A549 (cell line): ENCODE measurements at regions not wholly inside any gene's neighbourhood (a gene's known extent, or its start where the extent isn't known, plus 50 kb on each side); places are given as distances from the start of the nearest gene placed in this dataset.

ENCODE experiments used
- ATAC-seq, 2 experiments: fragments of 200-7000 bp in 1 of 2; fragments of >200 bp in 1 of 2; cut with Nextera tagmentation in 1 of 2; cut with Tn5 transposase in 1 of 2; 3 replicates each; pipeline versions ENCODE4 v1.8.0 to v1.9.1; 2018 to 2020; ENCODE audit warnings: mild to moderate bottlenecking in 1 of 2, moderate library complexity in 1 of 2
- CTCF ChIA-PET: fragments of 300-600 bp; sonication (Branson Sonifier 250); formaldehyde crosslinking; extraction: SDS; loops from one replicate; lab custom pipeline; 2021; ENCODE audit warnings: antibody characterized with exemption, inconsistent platforms; lab: Yijun Ruan, JAX
- POLR2A ChIA-PET: fragments of 350-600 bp; formaldehyde crosslinking; extraction: SDS; loops from one replicate; lab custom pipeline; 2021; ENCODE audit warnings: antibody characterized with exemption, inconsistent platforms; lab: Yijun Ruan, JAX
- DNase-seq, 2 experiments: peaks; one replicate each; pipeline versions ENCODE4 v3.0.0 to v3.0.0-alpha.2; 2011 to 2016; ENCODE audit warnings: low read depth in 1 of 2, low spot score in 1 of 2
- FAIRE-seq: peaks from 2 replicates; lab custom pipeline; 2011; peaks lifted over from hg19 to GRCh38; lab: Jason Lieb, UNC
- H3K27ac ChIP-seq, 2 experiments: fragments of >200 bp; sonication (Bioruptor Twin); formaldehyde crosslinking; 3 replicates each; pipeline ENCODE4 v1.5.1; 2016 to 2017
- H3K4me1 ChIP-seq: fragments of >200 bp; sonication (Bioruptor Twin); formaldehyde crosslinking; 3 replicates; pipeline ENCODE4 v1.6.1; 2016
- H3K4me2 ChIP-seq: fragments of >200 bp; sonication (Bioruptor Twin); formaldehyde crosslinking; 3 replicates; pipeline ENCODE4 v1.6.1; 2016
- H3K4me3 ChIP-seq: fragments of >200 bp; sonication (Bioruptor Twin); formaldehyde crosslinking; 3 replicates; pipeline ENCODE4 v1.5.1; 2016
- H3K9me3 ChIP-seq: fragments of >200 bp; sonication (Bioruptor Twin); formaldehyde crosslinking; 3 replicates; pipeline ENCODE4 v1.6.1; 2016
- BHLHE40 ChIP-seq: IDR thresholded peaks from 2 replicates; pipeline ENCODE4 v1.6.1; 2012; ENCODE audit warnings: low read depth, low read length, inconsistent platforms
- CEBPB ChIP-seq, 2 experiments: fragments of >200 bp in 1 of 2; sonication (Bioruptor Twin) in 1 of 2; formaldehyde crosslinking in 1 of 2; IDR thresholded peaks; 2 replicates each; pipeline ENCODE4 v1.6.1; 2012 to 2016
- CHD4 ChIP-seq: fragments of 200-600 bp; sonication (generic); IDR thresholded peaks from 2 replicates; pipeline ENCODE4 v1.6.1; 2016; ENCODE audit warnings: antibody characterized with exemption, mild to moderate bottlenecking, borderline replicate concordance
- ESRRA ChIP-seq: fragments of 150-350 bp; IDR thresholded peaks from 2 replicates; pipeline ENCODE4 v1.6.1; 2014; ENCODE audit warnings: mild to moderate bottlenecking, low read length, borderline replicate concordance
- FOSL2 ChIP-seq, 2 experiments: fragments of 450-650 bp in 1 of 2; fragments of >200 bp in 1 of 2; sonication (Bioruptor Twin) in 1 of 2; formaldehyde crosslinking; IDR thresholded peaks; 2 replicates each; pipeline versions ENCODE4 v1.5.0 to v1.6.1; 2016 to 2020; ENCODE audit warnings: mild to moderate bottlenecking in 1 of 2, moderate library complexity in 1 of 2
- FOXS1 ChIP-seq: fragments of 250-450 bp; sonication (Bioruptor Pico); IDR thresholded peaks from 2 replicates; pipeline ENCODE4 v1.5.0; 2020; ENCODE audit warnings: mild to moderate bottlenecking, moderate library complexity
- HOXB13 ChIP-seq: fragments of 250-450 bp; sonication (Bioruptor Pico); IDR thresholded peaks from 2 replicates; pipeline ENCODE4 v1.5.0; 2020; ENCODE audit warnings: low read depth, mild to moderate bottlenecking, moderate library complexity
- HOXB5 ChIP-seq: fragments of 250-450 bp; sonication (Bioruptor Pico); IDR thresholded peaks from 2 replicates; pipeline ENCODE4 v1.5.0; 2020; ENCODE audit warnings: mild to moderate bottlenecking, moderate library complexity
- JUN ChIP-seq, 2 experiments: fragments of >200 bp; sonication (Bioruptor Twin); formaldehyde crosslinking; IDR thresholded peaks; 2 replicates in 1 of 2; 3 replicates in 1 of 2; pipeline ENCODE4 v1.6.1; 2016 to 2017
- KDM1A ChIP-seq: fragments of 200-600 bp; sonication (generic); IDR thresholded peaks from 2 replicates; pipeline ENCODE4 v1.6.1; 2016; ENCODE audit warnings: low read depth, mild to moderate bottlenecking
- MAZ ChIP-seq: fragments of 150-350 bp; IDR thresholded peaks from 2 replicates; pipeline ENCODE4 v1.6.1; 2014; ENCODE audit warnings: antibody characterized with exemption, low read depth, low read length, borderline replicate concordance
- MYC ChIP-seq: IDR thresholded peaks from 2 replicates; pipeline ENCODE4 v1.6.1; 2012; ENCODE audit warnings: mild to moderate bottlenecking, inconsistent platforms, low read length, improper control_type of control experiment, borderline replicate concordance
- NFE2L2 ChIP-seq: fragments of 150-350 bp; conservative IDR thresholded peaks from 2 replicates; pipeline ENCODE4 v1.6.1; 2014; ENCODE audit warnings: low read length
- NR3C1 ChIP-seq: fragments of >200 bp; sonication (Bioruptor Twin); formaldehyde crosslinking; IDR thresholded peaks from 3 replicates; pipeline ENCODE4 v1.6.1; 2017
- PHF8 ChIP-seq: fragments of 200-600 bp; sonication (generic); IDR thresholded peaks from 2 replicates; pipeline ENCODE4 v1.6.1; 2016; ENCODE audit warnings: low read depth, mild to moderate bottlenecking, antibody characterized with exemption, moderate library complexity, borderline replicate concordance
- POLR2A ChIP-seq: IDR thresholded peaks from 2 replicates; pipeline ENCODE4 v1.6.1; 2012; ENCODE audit warnings: mild to moderate bottlenecking, low read length
- RAD21 ChIP-seq, 2 experiments: fragments of >200 bp in 1 of 2; sonication (Bioruptor Twin) in 1 of 2; formaldehyde crosslinking in 1 of 2; IDR thresholded peaks in 1 of 2; conservative IDR thresholded peaks in 1 of 2; 2 replicates in 1 of 2; 3 replicates in 1 of 2; pipeline ENCODE4 v1.6.1; 2012 to 2018; ENCODE audit warnings: inconsistent platforms in 1 of 2
- RARB ChIP-seq: fragments of 250-450 bp; sonication (Bioruptor Pico); IDR thresholded peaks from 2 replicates; pipeline ENCODE4 v1.8.0; 2021; ENCODE audit warnings: mild to moderate bottlenecking, moderate library complexity
- RFX5 ChIP-seq: fragments of 450-650 bp; IDR thresholded peaks from 2 replicates; pipeline ENCODE4 v1.7.1; 2014; ENCODE audit warnings: antibody characterized with exemption, mild to moderate bottlenecking, moderate library complexity
- SREBF2 ChIP-seq: fragments of 450-650 bp; IDR thresholded peaks from 2 replicates; pipeline ENCODE4 v1.6.1; 2014; ENCODE audit warnings: mild to moderate bottlenecking, moderate library complexity
- TFCP2L1 ChIP-seq: fragments of 250-450 bp; sonication (Bioruptor Pico); IDR thresholded peaks from 2 replicates; pipeline ENCODE4 v1.5.0; 2021; ENCODE audit warnings: mild to moderate bottlenecking
- TP53 ChIP-seq: fragments of 250-450 bp; sonication (Bioruptor Pico); IDR thresholded peaks from 2 replicates; pipeline ENCODE4 v1.5.0; 2021; ENCODE audit warnings: mild to moderate bottlenecking, moderate library complexity
- ZNF302 ChIP-seq: fragments of 250-450 bp; sonication (Bioruptor Pico); IDR thresholded peaks from 2 replicates; pipeline ENCODE4 v1.9.0; 2021; ENCODE audit warnings: inconsistent platforms, mild to moderate bottlenecking, moderate library complexity
- WGBS: methylation state at CpG from one replicate; pipeline ENCODE4 v1.1.6; 2017; ENCODE audit errors: missing lambda C conversion rate; 5-methylcytosine and 5-hydroxymethylcytosine counted together
- TF ChIP-seq, protein P1 (sequence below): fragments of 450-650 bp; IDR thresholded peaks from 2 replicates; pipeline ENCODE4 v1.6.1; 2014; ENCODE audit warnings: antibody characterized with exemption
- TF ChIP-seq, protein P2 (sequence below): fragments of 150-350 bp; IDR thresholded peaks from 2 replicates; pipeline ENCODE4 v1.6.1; 2014; ENCODE audit warnings: low read depth, mild to moderate bottlenecking, low read length
- TF ChIP-seq, protein P3 (sequence below): fragments of 200-600 bp; sonication (generic); IDR thresholded peaks from 2 replicates; pipeline ENCODE4 v1.6.1; 2016; ENCODE audit warnings: antibody characterized with exemption, mild to moderate bottlenecking, moderate library complexity
- TF ChIP-seq, protein P4 (sequence below): fragments of 250-450 bp; sonication (Bioruptor Pico); IDR thresholded peaks from 2 replicates; pipeline ENCODE4 v1.5.0; 2021; ENCODE audit warnings: mild to moderate bottlenecking, moderate library complexity, borderline replicate concordance

DNA sequence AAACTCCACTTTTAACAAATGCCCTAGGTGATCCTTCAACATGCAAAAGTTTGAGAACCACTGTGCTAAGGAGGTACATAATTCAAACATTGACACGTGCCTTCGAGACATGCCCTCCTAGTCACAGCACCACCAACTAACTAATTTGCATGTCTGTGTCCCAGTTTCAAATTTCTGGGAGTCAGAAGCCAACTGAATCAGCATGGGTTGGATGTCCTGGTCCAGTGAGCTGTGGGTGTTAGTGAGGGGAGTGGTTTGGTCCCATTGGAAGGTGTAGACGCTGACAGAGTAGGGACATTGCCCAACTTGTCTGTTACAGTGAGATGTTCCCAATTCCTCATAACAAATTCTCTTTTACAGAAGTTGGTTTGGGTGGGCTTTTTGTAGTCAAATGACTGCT is 67.3 kb upstream of the ADPGK start:
- no peak overlapping the region for H3K27ac ChIP-seq
- 31% methylated on average over 3 of the region's 3 CpGs for WGBS
- no peak overlapping the region for H3K4me2 ChIP-seq
- H3K4me1 ChIP-seq = no peaks in the 10 kb centered on the region
- no peak for TF ChIP-seq FOXS1 (CRISPR knock-in tag)
- TF ChIP-seq RFX5 = no peak
- no peak for TF ChIP-seq BHLHE40
- TF ChIP-seq ESRRA = no peak
- TF ChIP-seq PHF8 = no peak
- TF ChIP-seq KDM1A = no peak
- TF ChIP-seq TFCP2L1 (CRISPR knock-in tag) = no peak
- TF ChIP-seq, protein P1, sequence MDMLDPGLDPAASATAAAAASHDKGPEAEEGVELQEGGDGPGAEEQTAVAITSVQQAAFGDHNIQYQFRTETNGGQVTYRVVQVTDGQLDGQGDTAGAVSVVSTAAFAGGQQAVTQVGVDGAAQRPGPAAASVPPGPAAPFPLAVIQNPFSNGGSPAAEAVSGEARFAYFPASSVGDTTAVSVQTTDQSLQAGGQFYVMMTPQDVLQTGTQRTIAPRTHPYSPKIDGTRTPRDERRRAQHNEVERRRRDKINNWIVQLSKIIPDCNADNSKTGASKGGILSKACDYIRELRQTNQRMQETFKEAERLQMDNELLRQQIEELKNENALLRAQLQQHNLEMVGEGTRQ = no peak
- no peak for TF ChIP-seq TP53
- TF ChIP-seq, protein P2, sequence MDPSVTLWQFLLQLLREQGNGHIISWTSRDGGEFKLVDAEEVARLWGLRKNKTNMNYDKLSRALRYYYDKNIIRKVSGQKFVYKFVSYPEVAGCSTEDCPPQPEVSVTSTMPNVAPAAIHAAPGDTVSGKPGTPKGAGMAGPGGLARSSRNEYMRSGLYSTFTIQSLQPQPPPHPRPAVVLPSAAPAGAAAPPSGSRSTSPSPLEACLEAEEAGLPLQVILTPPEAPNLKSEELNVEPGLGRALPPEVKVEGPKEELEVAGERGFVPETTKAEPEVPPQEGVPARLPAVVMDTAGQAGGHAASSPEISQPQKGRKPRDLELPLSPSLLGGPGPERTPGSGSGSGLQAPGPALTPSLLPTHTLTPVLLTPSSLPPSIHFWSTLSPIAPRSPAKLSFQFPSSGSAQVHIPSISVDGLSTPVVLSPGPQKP = no peak
- TF ChIP-seq JUN (IDR thresholded peaks at IDR 0.05) = no peak
- no peak for TF ChIP-seq HOXB13
- TF ChIP-seq, protein P3, sequence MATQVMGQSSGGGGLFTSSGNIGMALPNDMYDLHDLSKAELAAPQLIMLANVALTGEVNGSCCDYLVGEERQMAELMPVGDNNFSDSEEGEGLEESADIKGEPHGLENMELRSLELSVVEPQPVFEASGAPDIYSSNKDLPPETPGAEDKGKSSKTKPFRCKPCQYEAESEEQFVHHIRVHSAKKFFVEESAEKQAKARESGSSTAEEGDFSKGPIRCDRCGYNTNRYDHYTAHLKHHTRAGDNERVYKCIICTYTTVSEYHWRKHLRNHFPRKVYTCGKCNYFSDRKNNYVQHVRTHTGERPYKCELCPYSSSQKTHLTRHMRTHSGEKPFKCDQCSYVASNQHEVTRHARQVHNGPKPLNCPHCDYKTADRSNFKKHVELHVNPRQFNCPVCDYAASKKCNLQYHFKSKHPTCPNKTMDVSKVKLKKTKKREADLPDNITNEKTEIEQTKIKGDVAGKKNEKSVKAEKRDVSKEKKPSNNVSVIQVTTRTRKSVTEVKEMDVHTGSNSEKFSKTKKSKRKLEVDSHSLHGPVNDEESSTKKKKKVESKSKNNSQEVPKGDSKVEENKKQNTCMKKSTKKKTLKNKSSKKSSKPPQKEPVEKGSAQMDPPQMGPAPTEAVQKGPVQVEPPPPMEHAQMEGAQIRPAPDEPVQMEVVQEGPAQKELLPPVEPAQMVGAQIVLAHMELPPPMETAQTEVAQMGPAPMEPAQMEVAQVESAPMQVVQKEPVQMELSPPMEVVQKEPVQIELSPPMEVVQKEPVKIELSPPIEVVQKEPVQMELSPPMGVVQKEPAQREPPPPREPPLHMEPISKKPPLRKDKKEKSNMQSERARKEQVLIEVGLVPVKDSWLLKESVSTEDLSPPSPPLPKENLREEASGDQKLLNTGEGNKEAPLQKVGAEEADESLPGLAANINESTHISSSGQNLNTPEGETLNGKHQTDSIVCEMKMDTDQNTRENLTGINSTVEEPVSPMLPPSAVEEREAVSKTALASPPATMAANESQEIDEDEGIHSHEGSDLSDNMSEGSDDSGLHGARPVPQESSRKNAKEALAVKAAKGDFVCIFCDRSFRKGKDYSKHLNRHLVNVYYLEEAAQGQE = no peak
- TF ChIP-seq, protein P4, sequence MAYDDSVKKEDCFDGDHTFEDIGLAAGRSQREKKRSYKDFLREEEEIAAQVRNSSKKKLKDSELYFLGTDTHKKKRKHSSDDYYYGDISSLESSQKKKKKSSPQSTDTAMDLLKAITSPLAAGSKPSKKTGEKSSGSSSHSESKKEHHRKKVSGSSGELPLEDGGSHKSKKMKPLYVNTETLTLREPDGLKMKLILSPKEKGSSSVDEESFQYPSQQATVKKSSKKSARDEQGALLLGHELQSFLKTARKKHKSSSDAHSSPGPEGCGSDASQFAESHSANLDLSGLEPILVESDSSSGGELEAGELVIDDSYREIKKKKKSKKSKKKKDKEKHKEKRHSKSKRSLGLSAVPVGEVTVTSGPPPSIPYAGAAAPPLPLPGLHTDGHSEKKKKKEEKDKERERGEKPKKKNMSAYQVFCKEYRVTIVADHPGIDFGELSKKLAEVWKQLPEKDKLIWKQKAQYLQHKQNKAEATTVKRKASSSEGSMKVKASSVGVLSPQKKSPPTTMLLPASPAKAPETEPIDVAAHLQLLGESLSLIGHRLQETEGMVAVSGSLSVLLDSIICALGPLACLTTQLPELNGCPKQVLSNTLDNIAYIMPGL (CRISPR knock-in tag) = no peak
- no peak for TF ChIP-seq POLR2A
- TF ChIP-seq NFE2L2 = no peak
- TF ChIP-seq ZNF302 (CRISPR knock-in tag) = no peak
- no peak for TF ChIP-seq SREBF2
- DNase-seq = no peak
- ChIA-PET CTCF (interaction anchor here (0.9 to 1.1 kb wide), 2 partner anchors 17 to 29 kb away, joined by 3 read pairs; no protein-coding TSS in a partner anchor), POLR2A (no interaction called here)
- FAIRE-seq = no peak
- ATAC-seq = no peak
- H3K4me3 ChIP-seq = no peak overlapping the region
- H3K9me3 ChIP-seq = no peaks in the 10 kb centered on the region

DNA sequence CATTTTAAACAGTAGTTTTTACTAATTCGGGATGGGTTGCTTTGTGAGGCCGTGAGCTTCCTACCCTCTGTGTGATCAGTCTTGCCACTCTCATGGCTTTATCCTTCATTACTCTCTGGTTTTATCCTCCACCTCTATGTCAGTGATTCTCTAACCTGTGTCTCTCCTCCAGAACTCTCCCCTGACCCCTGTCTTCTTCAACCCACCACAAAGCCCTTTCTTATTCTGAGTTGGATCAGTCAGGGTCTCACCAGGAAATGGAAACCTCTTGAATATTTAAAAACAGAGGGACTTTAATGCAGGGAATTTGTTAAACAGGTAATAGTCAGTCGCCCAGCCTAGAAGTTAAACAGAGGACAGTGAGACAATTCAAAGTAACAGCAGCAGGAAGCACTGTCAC is 64.2 kb upstream of the ADPGK start:
- 27% methylated on average over 3 of the region's 3 CpGs for WGBS
- FAIRE-seq = no peak

More for the DNA sequence above, 64.2 kb upstream of the ADPGK start:
- H3K4me1 ChIP-seq = no peaks in the 10 kb centered on the region
- H3K4me3 ChIP-seq = no peak overlapping the region
- TF ChIP-seq RAD21 (conservative IDR thresholded peaks at IDR 0.05 in 1 of 2, IDR thresholded peaks at IDR 0.05 in 1 of 2) (no peak), TFCP2L1 (CRISPR knock-in tag) (no peak), HOXB5 (CRISPR knock-in tag) (no peak), MAZ (no peak), RARB (no peak), MYC (no peak), FOXS1 (CRISPR knock-in tag) (no peak), NR3C1 (no peak), CEBPB (IDR thresholded peaks at IDR 0.05) (no peak), CHD4 (no peak), HOXB13 (no peak), FOSL2 (IDR thresholded peaks at IDR 0.05) (no peak), FOSL2 (CRISPR knock-in tag; IDR thresholded peaks at IDR 0.05) (no peak)
- TF ChIP-seq, protein P2 = no peak
- ATAC-seq = 0 out of 6 replicates have a peak, but pooled peaks of 1 of the 2 experiments have one; percentile 14
- no peak for DNase-seq
- H3K9me3 ChIP-seq = no peaks in the 10 kb centered on the region; the same call in 2 of the 3 replicates
- no peak overlapping the region for H3K27ac ChIP-seq
- ChIA-PET POLR2A (no interaction called here), CTCF (interaction anchor here (1.9 kb wide), 1 partner anchor 11 kb away, joined by 5 read pairs; no protein-coding TSS in a partner anchor)
- no peak overlapping the region for H3K4me2 ChIP-seq
